ENCODE measurements at regions not wholly inside any gene's neighbourhood (a gene's known extent, or its start where the extent isn't known, plus 50 kb on each side); places are given as distances from the start of the nearest gene placed in this dataset.

DNA sequence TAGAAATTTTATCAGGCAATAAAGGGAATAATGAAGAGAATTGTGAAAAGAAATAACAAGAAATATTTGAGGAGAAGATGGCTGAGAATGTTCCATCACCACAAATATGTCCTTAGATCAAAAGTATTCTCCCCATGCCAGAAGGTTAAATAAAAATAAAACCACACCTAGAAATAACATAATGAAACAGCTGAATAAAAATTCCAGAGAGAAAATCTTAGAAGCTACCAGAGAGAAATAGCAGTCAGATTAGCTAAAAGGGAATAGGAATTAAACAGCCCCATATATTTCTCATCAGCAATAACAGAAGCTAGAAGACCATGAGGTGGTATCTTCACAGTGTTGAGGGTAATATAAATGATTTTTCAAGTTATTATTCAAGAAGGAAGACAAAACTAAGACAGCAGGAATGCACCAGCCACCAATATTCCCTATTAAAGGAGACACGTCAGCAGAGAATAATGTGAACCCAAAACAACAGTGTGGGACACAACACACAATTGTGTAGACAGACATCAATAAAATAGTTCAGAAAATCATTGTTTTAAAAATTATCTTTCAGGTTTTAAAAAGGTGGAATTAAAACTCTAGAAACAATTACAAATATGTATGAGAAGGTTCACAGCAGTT, 82.0 kb upstream of the NEDD4L start:
- H3K9me2 ChIP-seq (replicated peaks; ENCODE audit: insufficient read depth, low read length): no peaks in the 10 kb centered on the region
- no peaks in the 10 kb centered on the region for H3K79me2 ChIP-seq (ENCODE audit: low read length)
- no peak for TF ChIP-seq EZH2phosphoT487 (IDR thresholded peaks at IDR 0.05; ENCODE audit: low read length)
- no peak for TF ChIP-seq EZH2 (optimal IDR thresholded peaks at IDR 0.05; ENCODE audit: low read depth, low read length)
- TF ChIP-seq, protein P1, sequence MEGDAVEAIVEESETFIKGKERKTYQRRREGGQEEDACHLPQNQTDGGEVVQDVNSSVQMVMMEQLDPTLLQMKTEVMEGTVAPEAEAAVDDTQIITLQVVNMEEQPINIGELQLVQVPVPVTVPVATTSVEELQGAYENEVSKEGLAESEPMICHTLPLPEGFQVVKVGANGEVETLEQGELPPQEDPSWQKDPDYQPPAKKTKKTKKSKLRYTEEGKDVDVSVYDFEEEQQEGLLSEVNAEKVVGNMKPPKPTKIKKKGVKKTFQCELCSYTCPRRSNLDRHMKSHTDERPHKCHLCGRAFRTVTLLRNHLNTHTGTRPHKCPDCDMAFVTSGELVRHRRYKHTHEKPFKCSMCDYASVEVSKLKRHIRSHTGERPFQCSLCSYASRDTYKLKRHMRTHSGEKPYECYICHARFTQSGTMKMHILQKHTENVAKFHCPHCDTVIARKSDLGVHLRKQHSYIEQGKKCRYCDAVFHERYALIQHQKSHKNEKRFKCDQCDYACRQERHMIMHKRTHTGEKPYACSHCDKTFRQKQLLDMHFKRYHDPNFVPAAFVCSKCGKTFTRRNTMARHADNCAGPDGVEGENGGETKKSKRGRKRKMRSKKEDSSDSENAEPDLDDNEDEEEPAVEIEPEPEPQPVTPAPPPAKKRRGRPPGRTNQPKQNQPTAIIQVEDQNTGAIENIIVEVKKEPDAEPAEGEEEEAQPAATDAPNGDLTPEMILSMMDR (IDR thresholded peaks at IDR 0.05; ENCODE audit: low read length): no peak
- no peaks in the 10 kb centered on the region for H3F3A ChIP-seq (ENCODE audit: insufficient read depth, low read length)
- no peak overlapping the region for H3K9ac ChIP-seq (ENCODE audit: low read length)
- no peak for DNase-seq
- peaks cover 18% of the 10 kb centered on the region for H3K4me1 ChIP-seq (ENCODE audit: low read length)
- H2AFZ ChIP-seq (ENCODE audit: low read length): no peak overlapping the region
- no peaks in the 10 kb centered on the region for H3K36me3 ChIP-seq (replicated peaks; ENCODE audit: insufficient read depth, low read length)
- H3K27me3 ChIP-seq (replicated peaks; ENCODE audit: insufficient read depth, low read length): no peaks in the 10 kb centered on the region
- H3K27ac ChIP-seq (ENCODE audit: low read length): no peak overlapping the region
- H3K4me3 ChIP-seq (ENCODE audit: low read length): no peak overlapping the region
- H4K20me1 ChIP-seq (ENCODE audit: insufficient read depth, low read length): no peaks in the 10 kb centered on the region
- H3K9me3 ChIP-seq (replicated peaks; ENCODE audit: insufficient read depth, low read length): no peaks in the 10 kb centered on the region
- H3K4me2 ChIP-seq (ENCODE audit: low read depth, low read length): no peak overlapping the region

DNA sequence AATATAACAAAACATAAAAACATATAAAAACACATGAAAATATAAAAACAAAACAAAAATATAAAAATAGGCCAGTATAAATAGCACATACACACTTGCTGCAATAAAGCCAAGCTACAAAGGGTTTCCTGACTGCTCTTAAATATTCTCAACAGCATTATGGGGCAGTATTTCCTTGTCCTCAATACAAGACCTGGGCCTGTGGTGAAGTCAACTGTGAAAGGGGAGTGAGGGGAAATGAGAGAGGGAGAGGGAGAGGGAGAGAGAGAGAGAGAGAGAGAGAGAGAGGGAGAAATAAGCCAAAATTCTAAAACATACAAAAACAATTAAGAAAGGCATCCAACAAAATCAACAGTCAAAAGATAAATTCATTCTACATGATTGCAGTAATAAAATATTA, 82.6 kb upstream of the NEDD4L start:
- Histone ChIP-seq H2AFZ (ENCODE audit: low read length) (no peak overlapping the region), H3K27ac (ENCODE audit: low read length) (no peak overlapping the region), H3K36me3 (replicated peaks; ENCODE audit: insufficient read depth, low read length) (no peaks in the 10 kb centered on the region), H3K27me3 (replicated peaks; ENCODE audit: insufficient read depth, low read length) (no peaks in the 10 kb centered on the region), H4K20me1 (ENCODE audit: insufficient read depth, low read length) (no peaks in the 10 kb centered on the region), H3K9me2 (replicated peaks; ENCODE audit: insufficient read depth, low read length) (no peaks in the 10 kb centered on the region), H3K9me3 (replicated peaks; ENCODE audit: insufficient read depth, low read length) (no peaks in the 10 kb centered on the region), H3K4me2 (ENCODE audit: low read depth, low read length) (0 out of 2 replicates have a peak overlapping the region, but pooled peaks have one; percentile 27), H3K4me3 (ENCODE audit: low read length) (no peak overlapping the region), H3F3A (ENCODE audit: insufficient read depth, low read length) (no peaks in the 10 kb centered on the region), H3K79me2 (ENCODE audit: low read length) (no peaks in the 10 kb centered on the region), H3K9ac (ENCODE audit: low read length) (no peak overlapping the region), H3K4me1 (ENCODE audit: low read length) (peaks cover 18% of the 10 kb centered on the region)
- TF ChIP-seq EZH2 (optimal IDR thresholded peaks at IDR 0.05; ENCODE audit: low read depth, low read length): no peak
- no peak for TF ChIP-seq EZH2phosphoT487 (IDR thresholded peaks at IDR 0.05; ENCODE audit: low read length)
- TF ChIP-seq, protein P1 (IDR thresholded peaks at IDR 0.05; ENCODE audit: low read length): no peak
- DNase-seq: no peak

DNA sequence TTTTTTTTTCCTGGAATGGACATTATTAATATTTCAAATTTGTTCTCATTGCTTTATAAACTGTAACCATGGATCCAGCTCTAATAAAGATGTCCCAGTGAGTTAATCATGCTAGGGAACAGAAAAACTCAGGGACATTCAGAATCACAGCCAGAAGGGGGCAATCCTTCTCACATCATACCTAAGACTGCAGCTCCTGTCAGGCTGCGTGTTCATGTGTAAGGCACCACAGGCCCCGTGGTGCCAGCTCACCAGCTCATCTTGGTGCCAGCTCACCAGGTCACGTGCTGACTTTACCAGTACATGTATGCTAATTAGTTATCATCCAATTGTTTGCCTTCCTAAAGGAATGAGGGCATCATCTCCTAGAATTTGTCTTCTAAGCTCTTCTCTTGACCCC, 84.7 kb upstream of the NEDD4L start:
- no peak overlapping the region for H3K27ac ChIP-seq (ENCODE audit: low read length)
- TF ChIP-seq EZH2 (optimal IDR thresholded peaks at IDR 0.05; ENCODE audit: low read depth, low read length): no peak
- TF ChIP-seq, protein P1 (IDR thresholded peaks at IDR 0.05; ENCODE audit: low read length): peak; percentile 59
- DNase-seq: peak; percentile 60

More for the DNA sequence above, 84.7 kb upstream of the NEDD4L start:
- H4K20me1 ChIP-seq (ENCODE audit: insufficient read depth, low read length): no peaks in the 10 kb centered on the region
- H3K36me3 ChIP-seq (replicated peaks; ENCODE audit: insufficient read depth, low read length): no peaks in the 10 kb centered on the region
- H3K9me2 ChIP-seq (replicated peaks; ENCODE audit: insufficient read depth, low read length): no peaks in the 10 kb centered on the region
- H3F3A ChIP-seq (ENCODE audit: insufficient read depth, low read length): no peaks in the 10 kb centered on the region
- peaks cover 14% of the 10 kb centered on the region for H3K4me1 ChIP-seq (ENCODE audit: low read length)
- no peak overlapping the region for H3K9ac ChIP-seq (ENCODE audit: low read length)
- H3K4me3 ChIP-seq (ENCODE audit: low read length): no peak overlapping the region; the same call in 1 of the 2 replicates
- no peaks in the 10 kb centered on the region for H3K9me3 ChIP-seq (replicated peaks; ENCODE audit: insufficient read depth, low read length)
- H2AFZ ChIP-seq (ENCODE audit: low read length): peak overlapping the region; percentile 26; the same call in 1 of the 2 replicates
- H3K4me2 ChIP-seq (ENCODE audit: low read depth, low read length): peak overlapping the region; percentile 2; the same call in 1 of the 2 replicates
- no peaks in the 10 kb centered on the region for H3K79me2 ChIP-seq (ENCODE audit: low read length)
- no peaks in the 10 kb centered on the region for H3K27me3 ChIP-seq (replicated peaks; ENCODE audit: insufficient read depth, low read length)
